Calu3 (cell line): ENCODE measurements at regions not wholly inside any gene's neighbourhood (a gene's known extent, or its start where the extent isn't known, plus 50 kb on each side); places are given as distances from the start of the nearest gene placed in this dataset.

ENCODE experiments used
- BruUV-seq: library from RNA; stranded (reverse); fragments of 400-500 nt; replicated peaks from 2 replicates; lab custom pipeline; 2021; lab: Mats Ljungman, UMichigan
- CTCF ChIA-PET: fragments of 300-600 bp; sonication (Branson Sonifier 250); formaldehyde crosslinking; loops from one replicate; lab custom pipeline; 2022; ENCODE audit warnings: antibody characterized with exemption; lab: Charles Lee
- DNase-seq: peaks from one replicate; pipeline ENCODE4 v3.0.0; 2022
- H3K27ac Mint-ChIP-seq: one replicate; pipeline ENCODE4 v1.8.0; 2022; ENCODE audit warnings: mixed read lengths; ENCODE audit not compliant: unreplicated experiment
- H3K27me3 Mint-ChIP-seq: one replicate; pipeline ENCODE4 v1.8.0; 2022; ENCODE audit warnings: mixed read lengths; ENCODE audit not compliant: unreplicated experiment
- H3K36me3 Mint-ChIP-seq: one replicate; pipeline ENCODE4 v1.8.0; 2022; ENCODE audit warnings: mild to moderate bottlenecking, moderate library complexity, mixed read lengths; ENCODE audit not compliant: insufficient read depth, unreplicated experiment
- H3K4me1 Mint-ChIP-seq: one replicate; pipeline ENCODE4 v1.8.0; 2022; ENCODE audit warnings: mild to moderate bottlenecking, low read depth, mixed read lengths; ENCODE audit not compliant: unreplicated experiment
- H3K4me3 Mint-ChIP-seq: one replicate; pipeline ENCODE4 v1.8.0; 2022; ENCODE audit warnings: mild to moderate bottlenecking, low read depth, moderate library complexity, mixed read lengths; ENCODE audit not compliant: unreplicated experiment
- H3K9me3 Mint-ChIP-seq: one replicate; pipeline ENCODE4 v1.8.0; 2022; ENCODE audit warnings: low read depth, mixed read lengths; ENCODE audit not compliant: unreplicated experiment
- intact Hi-C: fragments of 100-400 bp; cut with micrococcal nuclease; formaldehyde crosslinking; loops from one replicate; pipeline ENCODE4 v1.10.0; 2022; ENCODE audit not compliant: unreplicated experiment
- TF ChIP-seq, protein P1 (sequence below): fragments of 200-600 bp; IDR thresholded peaks from one replicate; pipeline ENCODE4 v1.8.0; 2022; ENCODE audit warnings: antibody characterized with exemption; ENCODE audit not compliant: unreplicated experiment

DNA sequence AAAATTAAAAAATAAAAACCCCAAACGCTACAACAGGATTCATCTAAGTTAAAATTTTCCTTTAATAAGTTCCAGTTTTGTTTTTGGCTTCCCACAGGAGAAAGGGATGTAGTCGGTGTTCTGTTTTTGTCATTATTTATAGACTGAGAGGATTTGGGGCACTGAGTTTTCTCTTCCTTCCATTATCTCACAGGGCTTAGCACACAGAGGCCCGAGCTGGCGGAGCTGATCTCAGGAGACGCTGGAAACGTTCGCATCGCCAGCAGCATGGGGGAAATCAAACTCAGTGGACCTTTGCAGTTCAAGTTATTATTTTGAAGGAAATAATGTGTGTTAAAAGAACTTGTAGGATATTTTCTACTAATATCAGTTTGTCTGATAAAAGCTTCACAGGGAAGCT lies 669.7 kb upstream of the SALL3 start:
- CTCF ChIA-PET: no interaction called here

GRCh38 chr18:78319264-78319663 lies 660.4 kb upstream of the SALL3 start:
- BruUV-seq: no TSS peak

More for the DNA sequence above, 669.7 kb upstream of the SALL3 start:
- Mint-ChIP-seq H3K36me3 (no peaks in the 10 kb centered on the region), H3K4me3 (no peak overlapping the region), H3K4me1 (no peaks in the 10 kb centered on the region), H3K27me3 (no peaks in the 10 kb centered on the region), H3K27ac (no peak overlapping the region), H3K9me3 (peaks cover 11% of the 10 kb centered on the region)
- BruUV-seq: no TSS peak
- DNase-seq: no peak
- intact Hi-C loops: no loop called here
- TF ChIP-seq, protein P1, sequence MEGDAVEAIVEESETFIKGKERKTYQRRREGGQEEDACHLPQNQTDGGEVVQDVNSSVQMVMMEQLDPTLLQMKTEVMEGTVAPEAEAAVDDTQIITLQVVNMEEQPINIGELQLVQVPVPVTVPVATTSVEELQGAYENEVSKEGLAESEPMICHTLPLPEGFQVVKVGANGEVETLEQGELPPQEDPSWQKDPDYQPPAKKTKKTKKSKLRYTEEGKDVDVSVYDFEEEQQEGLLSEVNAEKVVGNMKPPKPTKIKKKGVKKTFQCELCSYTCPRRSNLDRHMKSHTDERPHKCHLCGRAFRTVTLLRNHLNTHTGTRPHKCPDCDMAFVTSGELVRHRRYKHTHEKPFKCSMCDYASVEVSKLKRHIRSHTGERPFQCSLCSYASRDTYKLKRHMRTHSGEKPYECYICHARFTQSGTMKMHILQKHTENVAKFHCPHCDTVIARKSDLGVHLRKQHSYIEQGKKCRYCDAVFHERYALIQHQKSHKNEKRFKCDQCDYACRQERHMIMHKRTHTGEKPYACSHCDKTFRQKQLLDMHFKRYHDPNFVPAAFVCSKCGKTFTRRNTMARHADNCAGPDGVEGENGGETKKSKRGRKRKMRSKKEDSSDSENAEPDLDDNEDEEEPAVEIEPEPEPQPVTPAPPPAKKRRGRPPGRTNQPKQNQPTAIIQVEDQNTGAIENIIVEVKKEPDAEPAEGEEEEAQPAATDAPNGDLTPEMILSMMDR: no peak

GRCh38 chr18:78319961-78320360 lies 659.7 kb upstream of the SALL3 start:
- TF ChIP-seq, protein P1: no peak
- Mint-ChIP-seq H3K36me3 (no peaks in the 10 kb centered on the region), H3K9me3 (peaks cover 15% of the 10 kb centered on the region), H3K27me3 (no peaks in the 10 kb centered on the region), H3K4me1 (no peaks in the 10 kb centered on the region), H3K27ac (no peak overlapping the region), H3K4me3 (no peak overlapping the region)
- DNase-seq: no peak
- CTCF ChIA-PET: no interaction called here
- BruUV-seq: no TSS peak
- intact Hi-C loops: no loop called here

More at GRCh38 chr18:78319264-78319663, 660.4 kb upstream of the SALL3 start:
- no peak for DNase-seq
- TF ChIP-seq, protein P1: no peak
- no peaks in the 10 kb centered on the region for H3K27me3 Mint-ChIP-seq
- CTCF ChIA-PET: no interaction called here
- no peak overlapping the region for H3K27ac Mint-ChIP-seq
- peaks cover 17% of the 10 kb centered on the region for H3K9me3 Mint-ChIP-seq
- H3K36me3 Mint-ChIP-seq: no peaks in the 10 kb centered on the region
- intact Hi-C loops: no loop called here
- H3K4me3 Mint-ChIP-seq: no peak overlapping the region
- H3K4me1 Mint-ChIP-seq: no peaks in the 10 kb centered on the region

- Mint-ChIP-seq H3K27me3 (no peaks in the 10 kb centered on the region), H3K4me3 (no peak overlapping the region), H3K4me1 (no peaks in the 10 kb centered on the region), H3K9me3 (peaks cover 15% of the 10 kb centered on the region), H3K27ac (no peak overlapping the region), H3K36me3 (no peaks in the 10 kb centered on the region)
- BruUV-seq: no TSS peak
- CTCF ChIA-PET: no interaction called here
- DNase-seq: no peak
- TF ChIP-seq, protein P1: no peak
- intact Hi-C loops: no loop called here
Measured at GRCh38 chr18:78321402-78321801, 658.2 kb upstream of the SALL3 start.
